GM12891 (cell line): ENCODE measurements at regions not wholly inside any gene's neighbourhood (a gene's known extent, or its start where the extent isn't known, plus 50 kb on each side); places are given as distances from the start of the nearest gene placed in this dataset.

ENCODE experiments used
- DNase-seq: peaks from one replicate; pipeline ENCODE4 v3.0.0; 2011; ENCODE audit warnings: low spot score; ENCODE audit not compliant: insufficient read length
- FAIRE-seq: peaks from 2 replicates; lab custom pipeline; 2011; peaks lifted over from hg19 to GRCh38; lab: Jason Lieb, UNC
- PAX5 ChIP-seq: IDR thresholded peaks from 2 replicates; pipeline ENCODE4 v1.6.1; 2011; ENCODE audit warnings: low read length, moderate library complexity, mild to moderate bottlenecking; ENCODE audit not compliant: insufficient read depth, severe bottlenecking
- POLR2A ChIP-seq: IDR thresholded peaks from 2 replicates; pipeline ENCODE4 v1.6.1; 2011; ENCODE audit warnings: low read depth, low read length, control low read depth
- POLR2AphosphoS5 ChIP-seq: IDR thresholded peaks from 2 replicates; pipeline ENCODE4 v1.6.1; 2011; ENCODE audit warnings: low read depth, low read length, control low read depth
- POU2F2 ChIP-seq: IDR thresholded peaks from 2 replicates; pipeline ENCODE4 v1.6.1; 2011; ENCODE audit warnings: low read depth, mild to moderate bottlenecking, control low read depth, low read length, moderate library complexity
- SPI1 ChIP-seq: IDR thresholded peaks from 2 replicates; pipeline ENCODE4 v1.6.1; 2011; ENCODE audit warnings: low read depth, low read length, control low read depth
- TAF1 ChIP-seq: IDR thresholded peaks from 2 replicates; pipeline ENCODE4 v1.6.1; 2011; ENCODE audit warnings: low read depth, low read length, control low read depth

GRCh38 chr3:150261418-150261817 is 146.7 kb upstream of the TSC22D2 start:
- no peak for DNase-seq
- TF ChIP-seq SPI1: no peak
- no peak for TF ChIP-seq POU2F2
- no peak for TF ChIP-seq POLR2AphosphoS5
- no peak for TF ChIP-seq PAX5
- FAIRE-seq: no peak

GRCh38 chr3:150260398-150260710 is 147.7 kb upstream of the TSC22D2 start:
- FAIRE-seq (no peak), DNase-seq (no peak)
- TF ChIP-seq PAX5 (no peak), POLR2AphosphoS5 (no peak), POLR2A (no peak), TAF1 (no peak), SPI1 (no peak), POU2F2 (no peak)

- DNase-seq: no peak
- no peak for TF ChIP-seq POU2F2
- TF ChIP-seq TAF1: no peak
- no peak for TF ChIP-seq PAX5
- no peak for TF ChIP-seq POLR2A
- no peak for TF ChIP-seq POLR2AphosphoS5
- no peak for TF ChIP-seq SPI1
- no peak for FAIRE-seq
These were observed 148.3 kb upstream of the TSC22D2 start for GRCh38 chr3:150259526-150260397.

- DNase-seq: no peak
- TF ChIP-seq SPI1 (no peak), POLR2AphosphoS5 (no peak), POLR2A (no peak), POU2F2 (no peak), TAF1 (no peak), PAX5 (no peak)
- no peak for FAIRE-seq
These were observed 151.3 kb upstream of the TSC22D2 start for GRCh38 chr3:150256782-150257181.

DNA sequence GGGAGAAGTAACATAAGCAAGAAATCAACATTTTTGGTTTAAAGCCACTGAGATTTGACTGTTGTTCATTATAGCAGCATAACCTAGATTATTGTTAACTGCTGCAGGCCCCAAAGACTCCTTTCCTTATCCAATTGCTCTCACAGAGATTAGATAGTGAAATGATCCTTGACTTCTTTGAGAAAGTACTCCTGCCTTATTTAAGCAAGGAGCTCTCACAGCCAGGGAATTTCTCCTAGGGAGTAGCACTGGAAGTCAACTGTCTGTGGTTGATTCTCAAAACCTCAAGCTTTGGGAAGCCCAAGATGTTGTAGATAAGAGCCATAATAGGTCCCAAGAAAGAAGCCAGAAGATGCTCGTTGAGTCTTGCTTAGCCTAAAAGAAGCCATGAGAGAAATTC is 151.8 kb upstream of the TSC22D2 start:
- no peak for FAIRE-seq
- TF ChIP-seq POLR2A: no peak
- no peak for TF ChIP-seq TAF1
- no peak for TF ChIP-seq POLR2AphosphoS5
- TF ChIP-seq POU2F2: no peak
- no peak for TF ChIP-seq SPI1
- TF ChIP-seq PAX5: no peak

GRCh38 chr3:150255826-150256225 is 152.3 kb upstream of the TSC22D2 start:
- TF ChIP-seq TAF1 (no peak), PAX5 (no peak), SPI1 (no peak), POU2F2 (no peak), POLR2AphosphoS5 (no peak), POLR2A (no peak)
- DNase-seq (no peak), FAIRE-seq (no peak)

More for the DNA sequence above, 151.8 kb upstream of the TSC22D2 start:
- no peak for DNase-seq

- no peak for FAIRE-seq
- TF ChIP-seq PAX5: no peak
- TF ChIP-seq POU2F2: no peak
- no peak for TF ChIP-seq TAF1
- no peak for TF ChIP-seq SPI1
- TF ChIP-seq POLR2AphosphoS5: no peak
These were observed 152.7 kb upstream of the TSC22D2 start for GRCh38 chr3:150255413-150255812.

GRCh38 chr3:150254309-150254708 is 153.8 kb upstream of the TSC22D2 start:
- TF ChIP-seq PAX5 (no peak), POU2F2 (no peak), TAF1 (no peak), POLR2AphosphoS5 (no peak), POLR2A (no peak), SPI1 (no peak)
- FAIRE-seq (no peak), DNase-seq (no peak)

More at GRCh38 chr3:150255413-150255812, 152.7 kb upstream of the TSC22D2 start:
- no peak for DNase-seq

DNA sequence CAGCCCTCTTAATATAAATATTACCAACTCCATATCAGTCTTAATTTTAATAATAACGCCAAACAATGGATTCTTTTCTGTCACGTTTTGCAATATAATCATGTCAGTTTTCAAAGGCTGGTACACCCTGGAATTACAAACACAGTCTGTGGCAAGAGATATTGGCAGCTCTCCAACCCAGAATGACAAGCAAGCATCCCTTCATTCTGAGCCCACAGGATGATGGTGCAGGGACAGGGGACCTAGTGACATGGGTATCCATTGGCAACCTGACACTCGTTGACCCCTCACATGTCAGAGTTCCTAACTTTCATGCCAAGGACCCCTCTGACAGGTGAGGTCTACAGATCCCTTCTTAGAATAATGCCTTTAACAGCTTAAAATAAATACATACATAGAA is 154.5 kb upstream of the TSC22D2 start:
- FAIRE-seq: no peak

DNA sequence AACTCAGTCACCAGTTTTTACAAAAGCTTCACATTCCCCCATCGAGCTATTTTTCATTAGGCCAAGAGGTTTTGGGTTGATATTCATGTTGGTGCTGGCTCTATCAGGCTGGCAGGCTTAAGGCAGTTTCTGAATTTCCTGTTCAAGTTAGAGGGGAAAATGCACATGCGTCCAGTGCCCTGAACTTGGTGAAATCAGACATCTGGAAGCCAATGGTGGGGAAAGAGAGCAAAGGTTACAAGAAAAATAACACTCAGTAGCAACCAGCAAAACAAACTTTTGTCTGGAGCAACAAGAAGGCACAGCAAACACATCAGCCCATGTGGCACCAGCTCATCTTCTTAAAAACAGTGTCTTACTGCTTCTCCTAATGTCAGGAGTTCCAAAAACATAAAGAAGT is 155.6 kb upstream of the TSC22D2 start:
- no peak for TF ChIP-seq POU2F2
- TF ChIP-seq PAX5: no peak
- no peak for TF ChIP-seq POLR2AphosphoS5
- TF ChIP-seq POLR2A: no peak
- no peak for TF ChIP-seq SPI1
- TF ChIP-seq TAF1: no peak
- FAIRE-seq (no peak), DNase-seq (no peak)

More for the DNA sequence above, 154.5 kb upstream of the TSC22D2 start:
- no peak for DNase-seq
- TF ChIP-seq PAX5 (no peak), TAF1 (no peak), POLR2AphosphoS5 (no peak), POLR2A (no peak), SPI1 (no peak), POU2F2 (no peak)
